Left lung (tissue), 4 donors: ENCODE measurements at regions not wholly inside any gene's neighbourhood (a gene's known extent, or its start where the extent isn't known, plus 50 kb on each side); places are given as distances from the start of the nearest gene placed in this dataset.

ENCODE experiments used
- ATAC-seq: fragments of 200-7000 bp; cut with Tn5 transposase; one replicate; pipeline ENCODE4 v1.9.1; 2020; ENCODE audit warnings: moderate library complexity
- DNase-seq, 4 donors: peaks; one replicate each; pipeline ENCODE4 v3.0.0-alpha.2; 2013 to 2020
- H3K27ac ChIP-seq, 2 donors: fragments of 200-600 bp; sonication (generic) in 1 of 2; one replicate each; pipeline versions ENCODE4 v1.5.0 to v1.8.0; 2020 to 2021
- H3K27me3 ChIP-seq, 2 donors: fragments of 200-600 bp; sonication (generic) in 1 of 2; one replicate each; pipeline versions ENCODE4 v1.5.0 to v1.8.0; 2020 to 2021
- H3K36me3 ChIP-seq, 2 donors: fragments of 200-600 bp; sonication (generic) in 1 of 2; one replicate each; pipeline versions ENCODE4 v1.5.0 to v1.8.0; 2020 to 2021
- H3K4me1 ChIP-seq, 2 donors: fragments of 200-600 bp; one replicate each; pipeline ENCODE4 v1.8.0; 2021
- H3K4me3 ChIP-seq, 2 donors: fragments of 200-600 bp; sonication (generic) in 1 of 2; one replicate each; pipeline versions ENCODE4 v1.5.0 to v1.8.0; 2020 to 2021; ENCODE audit warnings: mild to moderate bottlenecking in 1 of 2
- H3K9me3 ChIP-seq, 2 donors: fragments of 200-600 bp; sonication (generic) in 1 of 2; one replicate each; pipeline versions ENCODE4 v1.5.0 to v1.8.0; 2020 to 2021
- intact Hi-C, 2 donors: fragments of 100-400 bp; cut with DNase I; formaldehyde crosslinking; loops; one replicate each; pipeline versions ENCODE4 v1.11.2 to v1.14.2; 2022
- TF ChIP-seq, protein P1 (sequence below), 2 donors: fragments of 200-600 bp; sonication (generic) in 1 of 2; IDR thresholded peaks; one replicate each; pipeline versions ENCODE4 v1.5.0 to v1.8.0; 2021; ENCODE audit warnings: antibody characterized with exemption in 2 of 2
- donor health status: DM: no; HTN: yes; CAD: no.
- donor health status: DM: no; HTN: no; CAD: no.

DNA sequence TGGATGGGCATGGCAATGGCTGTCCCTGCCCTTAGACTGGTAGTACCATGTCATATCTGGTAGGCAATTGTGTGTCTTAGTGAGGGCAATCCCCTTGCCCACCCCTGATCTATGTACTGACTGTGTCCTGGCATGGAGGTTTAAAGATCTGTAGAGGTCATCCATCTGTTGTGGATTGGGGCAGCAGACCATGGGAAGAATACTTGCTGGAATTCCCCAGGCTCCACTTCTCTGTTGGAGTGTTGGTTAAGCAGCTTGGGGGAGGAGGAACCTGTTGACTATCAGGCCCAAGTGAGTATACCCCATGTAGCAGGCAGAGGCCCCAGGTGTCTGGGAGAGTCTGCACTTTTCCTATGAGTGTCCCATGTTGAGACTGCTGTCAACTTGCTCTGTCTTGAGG, 246.7 kb upstream of the DIPK2B start:
- DNase-seq, result no peak
- no peak for ATAC-seq
- H3K4me1 ChIP-seq, result no peaks in the 10 kb centered on the region
- H3K27me3 ChIP-seq, result no peaks in the 10 kb centered on the region
- no peak overlapping the region for H3K27ac ChIP-seq
- no peaks in the 10 kb centered on the region for H3K9me3 ChIP-seq
- TF ChIP-seq, protein P1, sequence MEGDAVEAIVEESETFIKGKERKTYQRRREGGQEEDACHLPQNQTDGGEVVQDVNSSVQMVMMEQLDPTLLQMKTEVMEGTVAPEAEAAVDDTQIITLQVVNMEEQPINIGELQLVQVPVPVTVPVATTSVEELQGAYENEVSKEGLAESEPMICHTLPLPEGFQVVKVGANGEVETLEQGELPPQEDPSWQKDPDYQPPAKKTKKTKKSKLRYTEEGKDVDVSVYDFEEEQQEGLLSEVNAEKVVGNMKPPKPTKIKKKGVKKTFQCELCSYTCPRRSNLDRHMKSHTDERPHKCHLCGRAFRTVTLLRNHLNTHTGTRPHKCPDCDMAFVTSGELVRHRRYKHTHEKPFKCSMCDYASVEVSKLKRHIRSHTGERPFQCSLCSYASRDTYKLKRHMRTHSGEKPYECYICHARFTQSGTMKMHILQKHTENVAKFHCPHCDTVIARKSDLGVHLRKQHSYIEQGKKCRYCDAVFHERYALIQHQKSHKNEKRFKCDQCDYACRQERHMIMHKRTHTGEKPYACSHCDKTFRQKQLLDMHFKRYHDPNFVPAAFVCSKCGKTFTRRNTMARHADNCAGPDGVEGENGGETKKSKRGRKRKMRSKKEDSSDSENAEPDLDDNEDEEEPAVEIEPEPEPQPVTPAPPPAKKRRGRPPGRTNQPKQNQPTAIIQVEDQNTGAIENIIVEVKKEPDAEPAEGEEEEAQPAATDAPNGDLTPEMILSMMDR (IDR thresholded peaks at IDR 0.05), result no peak
- intact Hi-C loops, result no loop called here
- no peak overlapping the region for H3K4me3 ChIP-seq
- no peaks in the 10 kb centered on the region for H3K36me3 ChIP-seq

DNA sequence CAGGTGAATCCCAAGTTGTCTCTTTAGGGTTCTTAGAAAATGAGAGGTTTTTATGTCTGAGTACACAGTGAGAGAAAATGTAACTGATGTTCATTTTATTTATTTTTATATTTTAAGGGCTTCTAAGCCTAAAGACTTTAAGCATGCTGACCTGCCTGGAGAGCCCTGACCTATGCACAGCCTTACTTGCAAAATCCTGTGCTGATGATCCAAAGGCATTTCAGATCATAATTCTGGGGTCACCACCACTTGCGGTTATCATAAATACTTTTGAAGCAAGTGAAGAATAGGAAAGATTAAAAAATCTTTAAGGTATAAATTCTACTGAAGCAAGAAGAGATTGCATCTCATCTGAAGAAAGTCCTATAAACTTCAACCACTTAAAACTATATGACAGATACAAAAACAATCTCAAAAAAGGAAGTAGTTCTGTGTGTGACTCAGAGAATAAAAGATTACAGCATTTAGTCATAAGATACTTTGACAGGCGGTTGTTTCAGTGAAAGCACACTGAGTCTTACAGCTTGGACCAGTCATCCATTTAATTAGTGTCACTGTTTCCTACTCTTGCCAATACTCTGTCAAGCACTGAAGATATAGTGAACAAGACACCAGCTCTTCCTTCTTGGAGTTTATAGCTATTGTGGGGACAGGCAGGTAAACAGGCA, 245.2 kb upstream of the DIPK2B start:
- Histone ChIP-seq H3K27ac (no peak overlapping the region), H3K4me1 (no peaks in the 10 kb centered on the region), H3K9me3 (no peaks in the 10 kb centered on the region), H3K36me3 (no peaks in the 10 kb centered on the region), H3K4me3 (no peak overlapping the region), H3K27me3 (no peaks in the 10 kb centered on the region)
- DNase-seq (no peak), ATAC-seq (peak; percentile 45)
- intact Hi-C loops, result no loop called here
- TF ChIP-seq, protein P1 (IDR thresholded peaks at IDR 0.05), result no peak

DNA sequence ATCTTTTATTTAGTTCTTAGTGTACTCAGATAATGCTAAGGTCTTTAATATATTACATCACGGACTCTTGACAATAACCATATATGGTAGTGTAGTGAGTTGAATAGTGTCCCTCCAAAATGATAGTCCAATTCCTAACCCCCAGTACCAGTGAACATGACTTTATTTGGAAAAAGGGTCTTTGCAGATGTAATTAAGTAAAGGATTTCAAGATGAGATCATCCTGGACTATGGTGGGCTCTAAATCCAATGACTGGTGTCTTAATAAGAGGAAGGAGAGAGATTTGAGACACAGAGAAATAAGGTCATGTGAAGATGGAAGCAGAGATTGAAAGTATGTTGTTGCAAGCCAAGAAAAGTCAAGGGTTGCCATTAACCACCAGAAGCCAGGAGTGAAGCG, 236.5 kb upstream of the DIPK2B start:
- intact Hi-C loops, result no loop called here
- Histone ChIP-seq H3K36me3 (no peaks in the 10 kb centered on the region), H3K4me3 (no peak overlapping the region), H3K9me3 (no peaks in the 10 kb centered on the region), H3K27ac (no peak overlapping the region), H3K27me3 (peaks cover 0 to 3% of the 10 kb centered on the region in 2 donors), H3K4me1 (no peaks in the 10 kb centered on the region)
- no peak for DNase-seq
- ATAC-seq, result no peak
- TF ChIP-seq, protein P1 (IDR thresholded peaks at IDR 0.05), result no peak

DNA sequence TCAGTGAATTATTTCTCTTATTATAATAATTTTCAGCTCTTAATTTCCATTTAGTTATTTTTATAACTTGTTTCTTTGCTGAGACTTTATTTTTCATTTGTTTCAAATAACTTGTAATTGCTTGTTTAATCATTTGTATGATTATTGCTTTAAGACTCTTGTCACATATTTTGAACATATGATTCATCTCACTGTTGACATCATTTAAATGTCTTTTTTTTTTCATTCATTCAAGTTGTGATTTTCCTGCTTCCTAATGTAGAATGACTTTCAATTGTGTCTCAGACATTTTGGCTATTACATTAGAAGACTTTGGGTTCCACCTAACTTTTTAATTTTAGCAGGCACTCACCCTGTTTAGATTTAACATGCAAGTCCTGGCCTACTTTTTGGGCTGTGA, 234.8 kb upstream of the DIPK2B start:
- intact Hi-C loops, result no loop called here
- H3K9me3 ChIP-seq, result no peaks in the 10 kb centered on the region
- H3K27ac ChIP-seq, result no peak overlapping the region
- no peaks in the 10 kb centered on the region for H3K36me3 ChIP-seq
- ATAC-seq (no peak), DNase-seq (no peak)
- TF ChIP-seq, protein P1 (IDR thresholded peaks at IDR 0.05), result no peak
- H3K4me3 ChIP-seq, result no peak overlapping the region
- H3K4me1 ChIP-seq, result no peaks in the 10 kb centered on the region
- peaks cover 0 to 3% of the 10 kb centered on the region in 2 donors for H3K27me3 ChIP-seq

DNA sequence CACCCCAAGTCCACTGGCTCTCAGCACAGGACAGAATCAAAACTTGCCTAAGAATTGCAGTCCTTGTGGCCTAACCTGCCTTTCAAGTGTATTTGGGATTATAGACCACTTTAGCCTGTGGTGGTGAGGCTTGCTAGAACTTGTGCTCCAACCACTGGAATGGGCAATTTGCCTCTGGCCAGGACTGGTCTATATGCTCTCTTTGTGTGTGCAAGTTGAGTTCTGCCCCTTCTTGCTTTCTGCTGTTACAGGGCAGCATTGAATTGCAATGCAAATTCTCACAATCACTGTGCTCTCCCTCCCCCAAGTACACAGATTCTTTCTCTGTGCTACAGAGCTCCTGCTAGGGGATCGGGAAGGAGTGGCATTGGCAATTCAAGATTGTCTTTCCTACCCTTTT, 233.6 kb upstream of the DIPK2B start:
- Histone ChIP-seq H3K9me3 (no peaks in the 10 kb centered on the region), H3K27ac (no peak overlapping the region), H3K4me1 (no peaks in the 10 kb centered on the region), H3K36me3 (no peaks in the 10 kb centered on the region), H3K4me3 (no peak overlapping the region), H3K27me3 (peaks cover 0 to 3% of the 10 kb centered on the region in 2 donors)
- ATAC-seq (no peak), DNase-seq (no peak)
- intact Hi-C loops, result no loop called here
- TF ChIP-seq, protein P1 (IDR thresholded peaks at IDR 0.05), result no peak
